ENCODE measurements at regions not wholly inside any gene's neighbourhood (a gene's known extent, or its start where the extent isn't known, plus 50 kb on each side); places are given as distances from the start of the nearest gene placed in this dataset.

GRCh38 chr16:85539629-85540291, 73.4 kb upstream of the GSE1 start (continued):
- TF ChIP-seq MNT (IDR thresholded peaks at IDR 0.05) (peak; percentile 42; the same call in 1 of the 2 replicates), XBP1 (CRISPR knock-in tag; IDR thresholded peaks at IDR 0.05) (0 out of 2 replicates have a peak, but pooled peaks have one; percentile 40), ZBTB7B (CRISPR knock-in tag; IDR thresholded peaks at IDR 0.05) (peak; percentile 89), ZHX1 (CRISPR knock-in tag; IDR thresholded peaks at IDR 0.05; ENCODE audit: low read depth) (no peak), ZNF773 (CRISPR knock-in tag; IDR thresholded peaks at IDR 0.05; ENCODE audit: borderline replicate concordance) (peak; percentile 39; the same call in 1 of the 2 replicates), MYC (CRISPR knock-in tag; IDR thresholded peaks at IDR 0.05; ENCODE audit: borderline replicate concordance) (peak; percentile 90), FOXO1 (CRISPR knock-in tag; IDR thresholded peaks at IDR 0.05) (peak; percentile 65; the same call in 1 of the 2 replicates), DPF2 (CRISPR knock-in tag; IDR thresholded peaks at IDR 0.05; ENCODE audit: borderline replicate concordance, low read depth) (0 out of 2 replicates have a peak, but pooled peaks have one; percentile 51), DNMT1 (CRISPR knock-in tag; IDR thresholded peaks at IDR 0.05) (no peak), RNF2 (conservative IDR thresholded peaks at IDR 0.05; ENCODE audit: low read depth) (no peak), HOXD1 (CRISPR knock-in tag; IDR thresholded peaks at IDR 0.05) (0 out of 2 replicates have a peak, but pooled peaks have one; percentile 47), DMAP1 (CRISPR knock-in tag; IDR thresholded peaks at IDR 0.05) (peak; percentile 75; the same call in 1 of the 2 replicates), CTCF (CRISPR knock-in tag; IDR thresholded peaks at IDR 0.05) (0 out of 2 replicates have a peak, but pooled peaks have one; percentile 23), MLXIP (CRISPR knock-in tag; IDR thresholded peaks at IDR 0.05; ENCODE audit: borderline replicate concordance) (peak; percentile 39; the same call in 1 of the 2 replicates), ZFP37 (CRISPR knock-in tag; IDR thresholded peaks at IDR 0.05; ENCODE audit: borderline replicate concordance) (peak; percentile 83), TFDP1 (CRISPR knock-in tag; IDR thresholded peaks at IDR 0.05; ENCODE audit: borderline replicate concordance) (peak; percentile 65; the same call in 1 of the 2 replicates), PAX8 (CRISPR knock-in tag; IDR thresholded peaks at IDR 0.05; ENCODE audit: borderline replicate concordance) (no peak), PAF1 (CRISPR knock-in tag; IDR thresholded peaks at IDR 0.05) (no peak)
